ENCODE measurements at regions not wholly inside any gene's neighbourhood (a gene's known extent, or its start where the extent isn't known, plus 50 kb on each side); places are given as distances from the start of the nearest gene placed in this dataset.
A peak's percentile ranks its signal among the peaks of the same experiment; 100 is the strongest.
"Not testable (repeated sequence)": the region's sequence is repeated elsewhere in the genome, so short reads cannot be mapped to it uniquely, and the experiment has no call there.

GRCh38 chr1:184854496-184855140, 100.0 kb upstream of the EDEM3 start:
- no peak for DNase-seq (ENCODE audit: low spot score)

- DNase-seq (ENCODE audit: low spot score) = no peak
These were observed 99.4 kb upstream of the EDEM3 start for GRCh38 chr1:184854036-184854435.

- no peak for DNase-seq (ENCODE audit: low spot score)
These were observed 97.4 kb upstream of the EDEM3 start for GRCh38 chr1:184851822-184852746.

GRCh38 chr1:184843732-184844495, 89.3 kb upstream of the EDEM3 start:
- no peak for DNase-seq (ENCODE audit: low spot score)

- no peak for DNase-seq (ENCODE audit: low spot score)
These were observed 85.9 kb upstream of the EDEM3 start for GRCh38 chr1:184840596-184840995.

- DNase-seq (ENCODE audit: low spot score) = peak; percentile 49
These were observed 83.9 kb upstream of the EDEM3 start for GRCh38 chr1:184838504-184838951.

GRCh38 chr1:184836934-184837895, 82.6 kb upstream of the EDEM3 start:
- DNase-seq (ENCODE audit: low spot score) = no peak

- no peak for DNase-seq (ENCODE audit: low spot score)
These were observed 81.5 kb upstream of the EDEM3 start for GRCh38 chr1:184836141-184836540.

GRCh38 chr1:184833994-184834393, 79.3 kb upstream of the EDEM3 start:
- not testable (repeated sequence) for DNase-seq (ENCODE audit: low spot score)

GRCh38 chr1:184832517-184832916, 77.9 kb upstream of the EDEM3 start:
- no peak for DNase-seq (ENCODE audit: low spot score)

GRCh38 chr1:184829496-184829895, 74.8 kb upstream of the EDEM3 start:
- DNase-seq (ENCODE audit: low spot score) = not testable (repeated sequence)

GRCh38 chr1:184828369-184828717, 73.7 kb upstream of the EDEM3 start:
- no peak for DNase-seq (ENCODE audit: low spot score)

GRCh38 chr1:184827600-184828368, 73.1 kb upstream of the EDEM3 start:
- DNase-seq (ENCODE audit: low spot score) = no peak

- DNase-seq (ENCODE audit: low spot score) = no peak
These were observed 71.3 kb upstream of the EDEM3 start for GRCh38 chr1:184826001-184826400.

- peak; percentile 20 for DNase-seq (ENCODE audit: low spot score)
These were observed 70.9 kb upstream of the EDEM3 start for GRCh38 chr1:184825571-184825970.

- no peak for DNase-seq (ENCODE audit: low spot score)
These were observed 70.1 kb upstream of the EDEM3 start for GRCh38 chr1:184824691-184825323.

GRCh38 chr1:184823080-184823479, 68.4 kb upstream of the EDEM3 start:
- no peak for DNase-seq (ENCODE audit: low spot score)

GRCh38 chr1:184822267-184822666, 67.6 kb upstream of the EDEM3 start:
- DNase-seq (ENCODE audit: low spot score) = no peak

- DNase-seq (ENCODE audit: low spot score) = no peak
These were observed 67.0 kb upstream of the EDEM3 start for GRCh38 chr1:184821658-184822057.

- DNase-seq (ENCODE audit: low spot score) = no peak
These were observed 66.3 kb upstream of the EDEM3 start for GRCh38 chr1:184820956-184821355.

All from putamen (tissue), 1 donor.